GM19023 (cell line): ENCODE measurements at regions not wholly inside any gene's neighbourhood (a gene's known extent, or its start where the extent isn't known, plus 50 kb on each side); places are given as distances from the start of the nearest gene placed in this dataset.
"Not testable (repeated sequence)": the region's sequence is repeated elsewhere in the genome, so short reads cannot be mapped to it uniquely, and the experiment has no call there.

Experiments
- ATAC-seq: cut with Tn5 transposase; IDR thresholded peaks from one replicate; pipeline ENCODE4 v1.9.1; 2021; ENCODE audit warnings: mild to moderate bottlenecking, moderate library complexity; ENCODE audit not compliant: unreplicated experiment

- no peak for ATAC-seq
Measured at GRCh38 chr7:26083113-26083512, 68.9 kb upstream of the NFE2L3 start.

DNA sequence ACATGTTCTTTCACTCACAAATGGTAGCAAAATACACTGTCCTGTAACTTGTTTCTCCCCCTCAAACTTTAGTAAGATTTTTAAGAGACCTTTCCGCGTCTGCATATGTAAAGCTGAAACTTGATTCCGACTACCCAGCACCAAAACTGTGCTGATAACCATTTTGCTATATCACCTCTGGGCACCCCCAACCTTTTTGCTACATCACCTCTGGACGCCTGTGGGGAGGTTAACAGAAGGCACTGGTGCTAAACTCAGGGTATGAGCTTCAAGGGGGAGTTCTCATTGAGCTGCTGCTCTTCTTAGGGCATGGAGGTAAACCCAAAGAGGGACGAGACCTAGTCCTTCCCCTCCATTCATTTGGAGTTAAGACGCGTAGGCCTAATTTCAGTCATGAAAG is 67.6 kb upstream of the NFE2L3 start:
- no peak for ATAC-seq

- no peak for ATAC-seq
Measured at GRCh38 chr7:26085771-26086170, 66.2 kb upstream of the NFE2L3 start.

DNA sequence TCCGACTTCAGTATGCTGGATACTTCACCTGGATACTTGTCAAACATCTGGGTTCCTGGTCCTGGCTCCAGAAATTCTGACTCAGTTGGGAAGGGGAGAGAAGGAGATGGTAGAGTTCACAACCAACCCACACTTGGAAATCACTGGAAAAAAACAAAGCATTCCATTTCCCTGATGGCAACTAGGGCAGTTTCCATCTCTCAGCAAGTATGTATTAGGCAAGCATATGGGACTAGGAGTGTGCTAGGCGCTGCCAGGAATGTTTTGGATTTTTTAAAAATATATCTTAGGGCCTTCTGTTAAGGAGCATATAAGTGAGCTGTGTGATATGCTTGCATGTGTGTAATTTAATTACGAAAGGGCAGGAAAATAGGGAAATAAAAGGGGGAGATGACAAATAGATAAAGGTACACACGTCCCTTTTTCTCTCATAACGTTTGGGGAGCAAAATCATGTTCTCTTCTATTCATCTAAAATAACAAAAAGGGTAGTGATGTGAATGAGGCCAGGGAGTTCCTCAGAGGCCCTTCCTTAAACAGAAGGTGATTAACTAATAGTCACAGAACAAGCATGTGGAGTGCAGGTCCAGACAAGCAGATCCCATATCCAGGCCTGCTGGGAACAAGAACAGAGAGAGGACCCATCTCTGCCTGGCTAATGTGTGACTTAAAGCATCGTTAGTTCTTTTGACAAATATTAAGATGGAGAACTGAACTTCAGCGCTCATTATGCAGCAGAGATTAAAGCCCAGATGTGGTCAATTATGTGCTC is 64.5 kb upstream of the NFE2L3 start:
- ATAC-seq: no peak

GRCh38 chr7:26089469-26089868 is 62.5 kb upstream of the NFE2L3 start:
- ATAC-seq: not testable (repeated sequence)

- ATAC-seq: no peak
Measured at GRCh38 chr7:26090927-26091519, 61.0 kb upstream of the NFE2L3 start.

GRCh38 chr7:26091933-26092332 is 60.1 kb upstream of the NFE2L3 start:
- no peak for ATAC-seq

- no peak for ATAC-seq
Measured at GRCh38 chr7:26093023-26093422, 59.0 kb upstream of the NFE2L3 start.

DNA sequence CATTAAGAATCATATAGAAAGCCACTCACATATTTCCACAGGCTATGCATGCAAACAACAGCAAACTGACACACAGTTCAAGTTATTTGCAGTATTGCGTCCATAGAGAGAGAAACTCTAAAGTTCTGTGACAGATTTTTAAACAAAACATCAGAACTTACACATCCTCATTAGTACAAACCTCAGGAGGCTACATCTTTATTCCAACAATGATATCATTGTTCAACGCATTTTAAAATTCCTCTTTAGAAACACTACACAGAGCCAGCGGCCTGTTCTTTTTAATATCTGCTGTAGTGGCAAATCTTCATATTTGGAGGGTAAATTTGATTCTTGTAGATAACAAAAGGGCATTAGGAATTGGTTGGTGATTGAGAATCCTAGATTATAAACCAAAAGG is 55.9 kb upstream of the NFE2L3 start:
- ATAC-seq: no peak

DNA sequence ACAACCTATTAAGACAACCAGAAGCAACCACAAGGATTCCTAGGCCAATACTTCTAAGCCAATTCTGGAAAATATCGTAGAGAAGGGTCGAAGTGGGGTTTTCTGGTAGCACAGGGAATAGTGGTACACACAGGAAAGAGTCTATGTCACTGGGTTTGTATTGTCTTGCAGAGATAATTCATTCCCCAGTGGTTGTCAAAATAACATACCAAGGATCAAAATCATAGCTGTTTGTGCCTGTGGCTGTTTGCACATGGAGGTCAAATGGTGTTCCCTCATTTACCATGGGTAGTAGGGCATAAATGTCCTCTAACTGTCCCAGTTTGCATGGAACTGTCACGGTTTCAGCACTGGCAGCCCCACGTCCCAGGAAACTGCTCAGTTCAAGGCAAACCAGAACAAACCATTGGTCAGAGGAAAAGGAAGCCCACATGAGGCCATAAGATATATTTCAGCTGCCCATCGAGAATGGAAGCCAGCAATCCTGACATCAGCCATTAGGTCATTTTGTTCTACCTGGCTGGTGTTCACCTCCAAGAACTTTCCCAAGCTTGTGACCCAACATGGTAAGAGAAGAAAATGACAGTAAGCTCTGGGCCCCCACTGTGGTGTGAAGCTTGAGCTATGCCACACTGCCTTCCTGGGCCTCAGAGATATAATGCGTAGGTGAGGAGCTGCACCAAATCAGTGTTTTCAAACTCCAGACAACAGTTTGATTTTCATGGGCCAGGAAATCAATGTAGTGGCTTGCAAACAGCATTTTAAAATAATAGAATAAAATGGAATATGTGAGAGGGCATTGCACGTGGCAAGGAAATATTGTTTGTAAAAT is 53.9 kb upstream of the NFE2L3 start:
- ATAC-seq: no peak

- no peak for ATAC-seq
Measured at GRCh38 chr7:26099236-26099635, 52.8 kb upstream of the NFE2L3 start.

DNA sequence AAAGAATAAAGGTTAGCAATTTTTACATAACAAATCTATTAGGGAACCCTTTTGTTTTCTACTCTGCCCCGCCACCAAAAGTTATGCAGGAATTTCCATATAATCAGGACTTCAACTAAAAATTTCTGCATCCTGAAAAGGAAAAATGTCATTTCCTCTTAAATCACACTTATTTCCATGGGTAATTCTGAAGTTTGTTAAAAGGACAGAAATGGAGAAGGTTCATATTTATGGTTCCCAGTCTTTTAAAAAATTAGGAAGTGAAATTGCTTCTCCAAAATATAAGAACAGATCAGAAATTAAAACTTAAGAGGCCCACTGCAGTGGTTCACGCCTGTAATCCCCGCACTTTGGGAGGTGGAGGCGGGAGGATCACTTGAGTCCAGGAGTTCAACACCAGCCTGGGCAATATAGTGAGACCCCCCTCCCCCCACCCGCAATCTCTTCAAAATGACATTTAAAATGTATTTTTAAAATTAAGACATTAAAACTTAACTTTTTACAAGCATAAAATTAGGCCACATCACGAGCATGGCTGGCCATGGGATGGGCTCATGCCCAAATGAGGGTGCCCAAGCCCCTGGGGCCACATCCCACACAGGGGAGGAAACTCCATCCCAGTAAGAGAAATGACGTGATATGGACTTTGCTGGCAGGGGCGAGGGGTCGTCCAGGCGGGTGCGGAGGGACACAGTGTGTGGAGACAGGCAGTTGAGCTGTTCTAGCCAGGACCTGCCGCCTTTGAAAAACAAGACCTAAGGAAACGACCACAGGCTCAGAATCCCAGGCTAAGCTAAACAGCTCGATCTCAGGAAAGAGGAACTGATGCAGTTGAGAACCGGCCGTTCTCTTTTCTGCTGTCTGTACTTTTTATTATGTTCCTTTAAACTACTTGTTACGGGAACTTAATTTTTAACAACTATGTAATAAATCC is 51.3 kb upstream of the NFE2L3 start:
- no peak for ATAC-seq

- no peak for ATAC-seq
Measured at GRCh38 chr7:26101361-26102151, 50.4 kb upstream of the NFE2L3 start.

DNA sequence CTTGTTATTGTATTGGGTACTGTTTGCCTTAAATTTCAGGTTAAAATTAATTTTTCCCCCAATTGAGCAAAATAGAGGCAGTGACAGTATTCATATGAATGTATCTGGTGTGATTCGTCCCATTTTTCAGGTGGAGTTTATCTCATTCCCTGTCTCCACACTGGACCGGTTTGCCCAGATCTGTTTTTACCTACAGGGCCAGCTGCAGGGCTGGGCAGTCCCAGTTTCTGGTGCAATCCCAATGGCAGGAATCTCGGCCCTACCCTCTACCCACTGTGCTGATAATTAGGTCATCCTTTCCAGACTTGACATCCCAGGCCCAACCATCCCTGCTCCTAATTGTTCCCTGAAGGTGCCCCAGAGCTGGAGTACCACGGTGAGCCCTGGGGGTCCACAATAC is 49.8 kb upstream of the NFE2L3 start:
- no peak for ATAC-seq
